HUES64 (cell line): ENCODE measurements at regions not wholly inside any gene's neighbourhood (a gene's known extent, or its start where the extent isn't known, plus 50 kb on each side); places are given as distances from the start of the nearest gene placed in this dataset.

Experiments used
- H3K27ac ChIP-seq: 2 replicates; pipeline ENCODE4 v1.7.0; 2013; ENCODE audit warnings: low read depth, low read length, inconsistent platforms
- H3K27me3 ChIP-seq: 2 replicates; pipeline ENCODE4 v1.6.1; 2013; ENCODE audit warnings: mild to moderate bottlenecking, low read length; ENCODE audit not compliant: insufficient read depth
- H3K36me3 ChIP-seq: 2 replicates; pipeline ENCODE4 v1.6.1; 2013; ENCODE audit warnings: mild to moderate bottlenecking, low read length; ENCODE audit not compliant: insufficient read depth
- H3K4me1 ChIP-seq: 2 replicates; pipeline ENCODE4 v1.6.1; 2013; ENCODE audit warnings: mild to moderate bottlenecking, low read length, moderate library complexity; ENCODE audit not compliant: insufficient read depth
- H3K4me3 ChIP-seq: 2 replicates; pipeline ENCODE4 v1.5.1; 2013; ENCODE audit warnings: mild to moderate bottlenecking, low read length, moderate library complexity
- H3K9ac ChIP-seq: 2 replicates; pipeline ENCODE4 v1.6.1; 2013; ENCODE audit warnings: mild to moderate bottlenecking, low read depth, low read length
- H3K9me3 ChIP-seq: 2 replicates; pipeline ENCODE4 v1.6.1; 2013; ENCODE audit warnings: low read depth, low read length; ENCODE audit not compliant: insufficient read depth
- WGBS: fragments of 150-250, 120-280 bp; methylation state at CpG from one replicate; pipeline ENCODE4 v1.1.7; 2013; ENCODE audit warnings: missing lambda C conversion rate; 5-methylcytosine and 5-hydroxymethylcytosine counted together

DNA sequence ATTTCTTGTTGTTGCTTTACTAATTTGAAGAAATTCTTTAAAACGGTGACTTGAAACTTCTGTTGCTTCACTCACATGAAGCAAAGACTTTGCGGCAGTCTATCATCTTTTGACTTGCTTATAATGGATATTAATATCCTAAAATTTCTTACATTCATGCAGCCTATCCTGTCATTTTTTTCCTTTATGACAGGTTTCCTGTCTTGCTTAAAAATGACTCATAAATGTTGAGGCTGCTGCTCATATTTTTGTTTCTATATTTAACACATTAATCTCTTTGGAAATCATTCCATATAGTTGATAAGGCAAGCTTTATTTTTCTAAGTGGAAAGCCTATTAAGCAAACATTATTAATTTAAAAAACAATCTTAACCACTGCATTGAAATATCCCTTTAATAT, 176.6 kb upstream of the GALNTL6 start:
- H3K27ac ChIP-seq = no peak overlapping the region
- H3K4me3 ChIP-seq = no peak overlapping the region
- H3K9ac ChIP-seq = no peak overlapping the region
- no peaks in the 10 kb centered on the region for H3K9me3 ChIP-seq
- H3K27me3 ChIP-seq = no peaks in the 10 kb centered on the region
- WGBS = 100% methylated on average over 1 of the region's 2 CpGs
- no peaks in the 10 kb centered on the region for H3K4me1 ChIP-seq
- no peaks in the 10 kb centered on the region for H3K36me3 ChIP-seq

DNA sequence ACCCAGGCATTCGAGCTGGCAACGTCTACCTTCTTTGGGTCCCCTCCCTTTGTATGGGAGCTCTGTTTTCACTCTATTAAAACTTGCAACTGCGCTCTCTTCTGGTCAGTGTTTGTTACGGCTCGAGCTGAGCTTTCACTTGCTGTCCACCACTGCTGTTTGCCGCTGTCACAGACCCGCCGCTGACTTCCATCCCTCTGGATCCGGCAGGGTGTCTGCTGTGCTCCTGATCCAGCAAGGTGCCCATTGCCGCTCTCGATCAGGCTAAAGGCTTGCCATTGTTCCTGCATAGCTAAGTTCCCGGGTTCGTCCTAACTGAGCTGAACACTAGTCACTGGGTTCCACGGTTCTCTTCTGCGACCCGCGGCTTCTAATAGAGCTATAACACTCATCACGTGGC, 183.5 kb upstream of the GALNTL6 start:
- no peak overlapping the region for H3K27ac ChIP-seq
- no peaks in the 10 kb centered on the region for H3K27me3 ChIP-seq
- no peak overlapping the region for H3K4me3 ChIP-seq
- H3K9ac ChIP-seq = no peak overlapping the region
- 90% methylated on average over 18 of the region's 18 CpGs for WGBS
- no peaks in the 10 kb centered on the region for H3K36me3 ChIP-seq
- H3K9me3 ChIP-seq = no peaks in the 10 kb centered on the region
- no peaks in the 10 kb centered on the region for H3K4me1 ChIP-seq

GRCh38 chr4:171629182-171629581, 184.0 kb upstream of the GALNTL6 start:
- H3K4me3 ChIP-seq = no peak overlapping the region
- WGBS = 97% methylated on average over 2 of the region's 3 CpGs
- no peaks in the 10 kb centered on the region for H3K36me3 ChIP-seq
- no peak overlapping the region for H3K27ac ChIP-seq
- H3K4me1 ChIP-seq = no peaks in the 10 kb centered on the region
- no peaks in the 10 kb centered on the region for H3K27me3 ChIP-seq
- no peak overlapping the region for H3K9ac ChIP-seq
- H3K9me3 ChIP-seq = no peaks in the 10 kb centered on the region

DNA sequence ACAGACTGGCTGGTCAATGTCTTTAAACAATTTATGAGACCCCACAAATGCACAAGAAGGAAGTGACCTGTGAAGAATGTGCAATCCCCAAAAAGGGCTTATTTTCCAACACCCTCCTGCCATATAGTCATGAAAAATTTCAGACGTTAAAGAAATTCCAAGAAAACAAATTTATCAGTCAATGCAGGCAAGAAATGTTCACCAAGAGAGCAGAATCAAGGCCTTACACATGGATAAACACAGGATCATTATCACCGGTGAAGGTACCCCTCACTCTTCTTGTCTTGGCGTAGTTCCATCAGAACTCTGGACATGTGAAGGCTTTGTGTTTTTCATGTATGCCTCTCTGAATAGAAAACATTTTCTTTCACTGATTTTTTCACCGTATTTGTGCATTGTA, 186.7 kb upstream of the GALNTL6 start:
- Histone ChIP-seq H3K9ac (no peak overlapping the region), H3K27me3 (no peaks in the 10 kb centered on the region), H3K4me1 (no peaks in the 10 kb centered on the region), H3K36me3 (no peaks in the 10 kb centered on the region), H3K27ac (no peak overlapping the region), H3K9me3 (no peaks in the 10 kb centered on the region), H3K4me3 (no peak overlapping the region)
- 91% methylated on average over 4 of the region's 4 CpGs for WGBS

- Histone ChIP-seq H3K27ac (no peak overlapping the region), H3K4me3 (no peak overlapping the region), H3K9ac (no peak overlapping the region), H3K9me3 (no peaks in the 10 kb centered on the region), H3K27me3 (no peaks in the 10 kb centered on the region), H3K36me3 (no peaks in the 10 kb centered on the region), H3K4me1 (no peaks in the 10 kb centered on the region)
- WGBS = 92% methylated on average over 3 of the region's 3 CpGs
Measured at GRCh38 chr4:171622729-171623128, 190.5 kb upstream of the GALNTL6 start.

DNA sequence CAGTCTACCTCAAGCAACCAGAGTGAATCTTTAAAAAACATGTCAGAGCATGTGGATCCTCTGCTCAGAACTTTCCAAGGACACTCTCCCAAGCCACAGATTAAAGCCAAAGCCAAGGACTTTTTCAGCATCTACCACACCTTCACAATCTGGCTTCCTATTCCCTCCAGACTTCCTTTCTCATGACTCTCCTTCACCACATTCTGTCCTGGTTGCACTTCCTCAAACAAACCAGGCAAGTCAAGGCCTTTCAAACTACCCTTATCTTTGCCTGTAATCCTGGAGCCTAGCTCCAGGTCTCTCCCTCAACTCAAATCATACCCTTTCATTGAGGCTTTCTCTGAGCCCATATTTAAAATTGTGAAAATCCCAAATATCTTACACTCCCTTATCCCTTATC, 191.6 kb upstream of the GALNTL6 start:
- no peak overlapping the region for H3K27ac ChIP-seq
- H3K9ac ChIP-seq = no peak overlapping the region
- H3K27me3 ChIP-seq = no peaks in the 10 kb centered on the region
- H3K4me1 ChIP-seq = no peaks in the 10 kb centered on the region
- no peak overlapping the region for H3K4me3 ChIP-seq
- no peaks in the 10 kb centered on the region for H3K9me3 ChIP-seq
- H3K36me3 ChIP-seq = no peaks in the 10 kb centered on the region

DNA sequence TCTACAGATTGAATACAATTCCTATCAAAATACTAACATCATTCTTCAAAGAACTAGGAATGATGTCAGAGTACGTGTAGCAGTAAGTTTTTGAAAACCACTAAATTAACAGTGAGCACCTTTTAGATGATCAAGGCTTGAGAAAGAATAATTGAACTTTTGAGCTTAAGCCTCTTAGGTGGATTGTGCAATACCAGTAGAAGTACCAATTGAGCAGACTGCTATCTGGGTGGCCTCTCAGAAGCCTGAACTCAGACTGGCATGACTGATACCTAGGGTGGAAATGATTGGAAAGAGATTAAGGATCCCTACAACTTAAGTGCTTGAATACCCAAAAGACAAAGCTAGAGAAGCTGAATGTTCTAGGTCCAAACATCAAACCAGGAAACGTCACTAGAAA, 200.3 kb upstream of the GALNTL6 start:
- WGBS = 85% methylated on average over 2 of the region's 2 CpGs
- H3K27ac ChIP-seq = no peak overlapping the region
- no peaks in the 10 kb centered on the region for H3K36me3 ChIP-seq
- no peak overlapping the region for H3K9ac ChIP-seq
- H3K4me1 ChIP-seq = no peaks in the 10 kb centered on the region
- H3K27me3 ChIP-seq = no peaks in the 10 kb centered on the region
- no peak overlapping the region for H3K4me3 ChIP-seq
- H3K9me3 ChIP-seq = no peaks in the 10 kb centered on the region

DNA sequence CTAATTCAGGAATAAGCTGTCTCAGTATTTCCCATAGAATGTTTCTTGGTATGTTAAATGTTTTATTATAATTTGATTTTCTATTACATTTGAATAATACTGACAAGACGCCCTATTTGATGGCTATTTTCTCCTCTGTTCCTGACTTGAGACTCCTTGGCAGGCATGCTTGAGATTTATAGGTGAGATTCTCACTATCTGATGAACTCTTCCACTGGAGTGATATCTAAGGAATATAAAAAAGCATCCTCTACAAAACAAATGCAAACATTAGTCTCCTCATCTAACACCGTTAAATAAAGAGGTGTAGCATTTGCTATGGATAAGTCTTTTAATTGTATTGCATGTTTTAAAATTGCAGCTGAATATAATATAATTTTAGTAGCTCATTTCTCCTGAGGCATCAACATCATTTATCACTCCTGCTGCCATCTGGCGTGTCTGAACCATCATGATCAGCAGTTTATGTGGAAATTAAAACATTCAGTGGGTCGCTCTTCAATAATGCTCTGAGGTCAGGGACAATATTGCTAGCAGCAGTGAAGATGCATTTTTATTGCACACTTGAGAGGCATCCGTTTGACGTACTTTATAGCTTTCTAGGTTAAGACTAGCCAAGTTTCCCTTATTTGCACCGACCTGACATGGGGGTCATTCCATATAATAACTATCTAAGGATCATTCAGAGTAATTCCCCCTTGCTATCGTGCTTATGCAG, 210.4 kb upstream of the GALNTL6 start:
- H3K27me3 ChIP-seq = no peaks in the 10 kb centered on the region
- peaks cover 4% of the 10 kb centered on the region; the same call in 1 of the 2 replicates for H3K9me3 ChIP-seq
- no peak overlapping the region for H3K9ac ChIP-seq
- 95% methylated on average over 7 of the region's 8 CpGs for WGBS
- no peaks in the 10 kb centered on the region for H3K4me1 ChIP-seq
- no peak overlapping the region for H3K4me3 ChIP-seq
- H3K36me3 ChIP-seq = no peaks in the 10 kb centered on the region
- H3K27ac ChIP-seq = no peak overlapping the region

DNA sequence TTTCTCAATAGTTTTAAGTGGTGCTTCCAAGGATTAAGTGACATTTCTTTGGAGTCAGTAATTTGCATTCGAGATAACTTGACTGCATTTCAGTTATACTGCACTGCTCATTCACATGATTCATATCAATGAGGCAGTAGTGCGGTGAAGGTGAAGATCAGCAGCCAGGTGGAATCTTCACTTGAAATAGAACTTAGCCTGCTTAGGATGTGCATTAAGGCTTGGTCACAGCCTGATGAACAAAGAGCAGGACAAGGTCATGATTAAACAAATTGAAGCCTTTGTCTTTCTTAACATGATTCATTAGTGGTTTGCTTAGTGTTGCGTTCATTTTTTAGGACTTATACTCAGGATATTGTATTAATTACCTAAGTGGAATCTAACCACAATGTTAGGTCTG, 212.1 kb upstream of the GALNTL6 start:
- H3K9ac ChIP-seq = no peak overlapping the region
- 92% methylated on average over 2 of the region's 3 CpGs for WGBS

DNA sequence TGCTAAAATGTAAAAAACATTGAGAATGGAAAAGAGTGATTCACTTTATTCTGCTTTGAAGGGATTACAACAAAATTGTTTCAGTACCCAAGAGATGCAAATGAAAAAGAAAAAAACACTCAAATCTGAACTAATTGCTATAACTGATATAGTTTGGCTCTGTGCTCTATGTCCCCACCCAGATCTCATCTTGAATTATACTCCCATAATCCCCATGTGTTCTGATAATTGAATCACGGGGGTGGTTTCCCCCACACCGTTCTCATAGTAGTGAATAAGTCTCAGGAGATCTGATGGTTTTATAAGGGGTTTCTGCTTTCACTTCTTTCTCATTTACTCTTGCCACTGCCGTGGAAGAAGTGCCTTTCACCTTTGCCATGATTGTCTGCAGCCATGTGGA, 213.6 kb upstream of the GALNTL6 start:
- H3K9ac ChIP-seq = no peak overlapping the region
- no peaks in the 10 kb centered on the region for H3K4me1 ChIP-seq
- 88% methylated on average over 1 of the region's 3 CpGs for WGBS
- no peak overlapping the region for H3K27ac ChIP-seq
- H3K9me3 ChIP-seq = peaks cover 4% of the 10 kb centered on the region; the same call in 1 of the 2 replicates
- no peaks in the 10 kb centered on the region for H3K36me3 ChIP-seq
- H3K27me3 ChIP-seq = no peaks in the 10 kb centered on the region
- no peak overlapping the region for H3K4me3 ChIP-seq

More for the DNA sequence above, 212.1 kb upstream of the GALNTL6 start:
- no peaks in the 10 kb centered on the region for H3K27me3 ChIP-seq
- H3K9me3 ChIP-seq = peaks cover 4% of the 10 kb centered on the region; the same call in 1 of the 2 replicates
- H3K4me3 ChIP-seq = no peak overlapping the region
- no peak overlapping the region for H3K27ac ChIP-seq
- no peaks in the 10 kb centered on the region for H3K36me3 ChIP-seq
- no peaks in the 10 kb centered on the region for H3K4me1 ChIP-seq

DNA sequence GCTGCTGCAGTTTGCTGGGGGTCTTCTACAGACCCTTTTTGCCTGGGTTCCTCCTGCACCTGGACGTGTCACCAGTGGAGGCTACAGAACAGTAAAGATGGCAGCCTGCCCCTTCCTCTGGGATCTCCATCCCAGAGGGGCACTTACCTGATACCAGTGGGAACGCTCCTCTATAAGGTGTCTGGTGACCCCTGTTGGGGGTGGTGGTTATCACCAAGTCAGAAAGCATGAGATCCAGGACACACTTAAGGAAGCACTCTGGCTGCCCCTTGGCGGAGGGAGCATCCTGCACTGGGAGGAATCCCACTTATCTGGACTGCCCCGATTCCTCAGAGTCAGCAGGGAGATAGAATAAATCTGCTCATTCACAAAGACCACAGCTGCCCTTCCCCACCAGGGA, 218.9 kb upstream of the GALNTL6 start:
- no peak overlapping the region for H3K9ac ChIP-seq
- H3K4me3 ChIP-seq = no peak overlapping the region
- H3K4me1 ChIP-seq = no peaks in the 10 kb centered on the region
- H3K36me3 ChIP-seq = no peaks in the 10 kb centered on the region
- no peak overlapping the region for H3K27ac ChIP-seq
- 87% methylated on average over 4 of the region's 4 CpGs for WGBS
- H3K27me3 ChIP-seq = no peaks in the 10 kb centered on the region
- H3K9me3 ChIP-seq = no peaks in the 10 kb centered on the region

- H3K9me3 ChIP-seq = no peaks in the 10 kb centered on the region
- 91% methylated on average over 2 of the region's 2 CpGs for WGBS
- no peaks in the 10 kb centered on the region for H3K27me3 ChIP-seq
- H3K4me1 ChIP-seq = no peaks in the 10 kb centered on the region
- no peak overlapping the region for H3K9ac ChIP-seq
- H3K27ac ChIP-seq = no peak overlapping the region
- no peak overlapping the region for H3K4me3 ChIP-seq
- no peaks in the 10 kb centered on the region for H3K36me3 ChIP-seq
Measured at GRCh38 chr4:171590716-171591115, 222.5 kb upstream of the GALNTL6 start.
